Endothelial cell (in vitro differentiated cells): ENCODE measurements at regions not wholly inside any gene's neighbourhood (a gene's known extent, or its start where the extent isn't known, plus 50 kb on each side); places are given as distances from the start of the nearest gene placed in this dataset.

ENCODE experiments used
- DNase-seq: peaks from one replicate; pipeline ENCODE4 v3.0.0; 2021; ENCODE audit warnings: low spot score
- H3K27ac Mint-ChIP-seq: one replicate; pipeline ENCODE4 v1.8.0; 2021; ENCODE audit warnings: mixed read lengths, inconsistent platforms; ENCODE audit not compliant: unreplicated experiment
- H3K27me3 Mint-ChIP-seq: one replicate; pipeline ENCODE4 v1.8.0; 2021; ENCODE audit warnings: mild to moderate bottlenecking, moderate library complexity, mixed read lengths, inconsistent platforms; ENCODE audit not compliant: unreplicated experiment
- H3K36me3 Mint-ChIP-seq: one replicate; pipeline ENCODE4 v1.8.0; 2021; ENCODE audit warnings: mild to moderate bottlenecking, low read depth, mixed read lengths, inconsistent platforms; ENCODE audit not compliant: unreplicated experiment
- H3K4me1 Mint-ChIP-seq: one replicate; pipeline ENCODE4 v1.8.0; 2021; ENCODE audit warnings: mild to moderate bottlenecking, mixed read lengths, inconsistent platforms; ENCODE audit not compliant: unreplicated experiment
- H3K4me3 Mint-ChIP-seq: one replicate; pipeline ENCODE4 v1.8.0; 2021; ENCODE audit warnings: mild to moderate bottlenecking, mixed read lengths, inconsistent platforms; ENCODE audit not compliant: unreplicated experiment
- H3K9me3 Mint-ChIP-seq: one replicate; pipeline ENCODE4 v1.8.0; 2021; ENCODE audit warnings: mixed read lengths, inconsistent platforms; ENCODE audit not compliant: unreplicated experiment
- CTCF ChIP-seq: fragments of 200-600 bp; sonication (generic); IDR thresholded peaks from one replicate; pipeline ENCODE4 v1.5.0; 2021; ENCODE audit warnings: antibody characterized with exemption; ENCODE audit not compliant: unreplicated experiment

GRCh38 chr4:27985522-27985921, 1124.9 kb downstream of the STIM2 start:
- H3K4me3 Mint-ChIP-seq = no peak overlapping the region

GRCh38 chr4:27986476-27986875, 1125.8 kb downstream of the STIM2 start:
- Mint-ChIP-seq H3K4me3 (no peak overlapping the region), H3K9me3 (no peaks in the 10 kb centered on the region), H3K4me1 (no peaks in the 10 kb centered on the region), H3K36me3 (no peaks in the 10 kb centered on the region), H3K27ac (no peak overlapping the region), H3K27me3 (no peaks in the 10 kb centered on the region)
- DNase-seq = no peak
- TF ChIP-seq CTCF = no peak

More at GRCh38 chr4:27985522-27985921, 1124.9 kb downstream of the STIM2 start:
- TF ChIP-seq CTCF = no peak
- no peaks in the 10 kb centered on the region for H3K4me1 Mint-ChIP-seq
- DNase-seq = no peak
- H3K36me3 Mint-ChIP-seq = no peaks in the 10 kb centered on the region
- no peaks in the 10 kb centered on the region for H3K9me3 Mint-ChIP-seq
- no peaks in the 10 kb centered on the region for H3K27me3 Mint-ChIP-seq
- H3K27ac Mint-ChIP-seq = no peak overlapping the region

GRCh38 chr4:28001698-28002097, 1141.1 kb downstream of the STIM2 start:
- DNase-seq = no peak

GRCh38 chr4:28004520-28004919, 1143.9 kb downstream of the STIM2 start:
- no peak for DNase-seq
- Mint-ChIP-seq H3K4me3 (no peak overlapping the region), H3K4me1 (no peaks in the 10 kb centered on the region), H3K27me3 (no peaks in the 10 kb centered on the region), H3K36me3 (no peaks in the 10 kb centered on the region), H3K27ac (no peak overlapping the region), H3K9me3 (no peaks in the 10 kb centered on the region)
- no peak for TF ChIP-seq CTCF

More at GRCh38 chr4:28001698-28002097, 1141.1 kb downstream of the STIM2 start:
- Mint-ChIP-seq H3K27ac (no peak overlapping the region), H3K4me3 (no peak overlapping the region), H3K4me1 (no peaks in the 10 kb centered on the region), H3K36me3 (no peaks in the 10 kb centered on the region), H3K9me3 (no peaks in the 10 kb centered on the region), H3K27me3 (no peaks in the 10 kb centered on the region)
- TF ChIP-seq CTCF = no peak

- DNase-seq = no peak
- TF ChIP-seq CTCF = no peak
- Mint-ChIP-seq H3K4me1 (no peaks in the 10 kb centered on the region), H3K9me3 (no peaks in the 10 kb centered on the region), H3K27me3 (no peaks in the 10 kb centered on the region), H3K4me3 (no peak overlapping the region), H3K36me3 (no peaks in the 10 kb centered on the region), H3K27ac (no peak overlapping the region)
Measured at GRCh38 chr4:28006021-28006420, 1145.4 kb downstream of the STIM2 start.
